ENCODE measurements at regions not wholly inside any gene's neighbourhood (a gene's known extent, or its start where the extent isn't known, plus 50 kb on each side); places are given as distances from the start of the nearest gene placed in this dataset.

DNA sequence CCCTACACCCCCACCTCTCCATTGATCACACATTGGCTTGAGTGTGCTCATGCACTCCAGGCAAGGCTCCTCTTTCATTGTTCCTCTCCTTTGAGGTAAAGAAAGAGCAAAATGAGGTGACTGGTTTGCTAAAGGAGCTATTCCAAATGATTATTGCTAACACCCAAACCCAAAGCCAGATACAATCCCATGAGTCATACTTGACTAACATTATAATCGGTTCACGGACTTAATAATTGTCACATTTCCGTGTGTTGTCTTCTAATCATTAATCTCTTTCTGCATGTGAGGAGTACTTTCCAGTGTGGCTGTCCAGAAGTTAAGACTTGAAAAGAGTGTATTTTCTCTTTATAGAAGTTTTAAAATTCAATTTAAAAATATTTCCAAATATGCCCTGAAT lies 174.3 kb upstream of the SFRP2 start:
- no CpG with 5 or more reads among the region's 3 CpGs for WGBS (ENCODE audit: extremely low coverage, insufficient read length, low lambda C conversion rate)
- Histone ChIP-seq H3K23ac (ENCODE audit: insufficient read length, low read depth, low read length) (no peak overlapping the region), H4K20me1 (ENCODE audit: control insufficient read depth, insufficient read depth, insufficient read length) (no peaks in the 10 kb centered on the region), H3K79me2 (ENCODE audit: insufficient read depth, low read length) (no peaks in the 10 kb centered on the region), H3K4me1 (ENCODE audit: insufficient read depth, low read length) (no peaks in the 10 kb centered on the region), H4K91ac (ENCODE audit: insufficient read length, low read depth, low read length) (no peak overlapping the region), H3T11ph (ENCODE audit: low read length) (no peak overlapping the region), H4K5ac (ENCODE audit: insufficient read length, low read depth, low read length) (no peak overlapping the region), H2BK120ac (ENCODE audit: low read depth, low read length, poor library complexity, severe bottlenecking) (no peak overlapping the region), H2BK15ac (ENCODE audit: low read depth, low read length) (no peak overlapping the region), H3K4me2 (ENCODE audit: insufficient read depth, insufficient read length, low read length) (no peak overlapping the region), H3K9ac (ENCODE audit: extremely low read depth, insufficient read length, low read length) (no peak overlapping the region), H3K4ac (ENCODE audit: low read depth, low read length) (no peak overlapping the region), H2BK12ac (ENCODE audit: insufficient read length, low read depth, low read length) (no peak overlapping the region), H3K23me2 (ENCODE audit: insufficient read length, low read depth, low read length, poor library complexity, severe bottlenecking) (no peaks in the 10 kb centered on the region), H2BK5ac (ENCODE audit: insufficient read length, low read length) (no peak overlapping the region), H3K79me1 (ENCODE audit: insufficient read depth, low read depth, low read length, poor library complexity, severe bottlenecking) (no peaks in the 10 kb centered on the region), H3K18ac (ENCODE audit: insufficient read length, low read depth, low read length) (no peak overlapping the region), H2BK20ac (ENCODE audit: low read depth, low read length, poor library complexity, severe bottlenecking) (no peak overlapping the region), H3K14ac (ENCODE audit: insufficient read depth, low read length) (no peak overlapping the region), H4K8ac (replicated peaks; ENCODE audit: insufficient read length, low read depth, low read length) (no peak overlapping the region), H2AFZ (ENCODE audit: low read length) (no peak overlapping the region), H3K9me3 (ENCODE audit: control insufficient read depth, low read depth, low read length) (no peaks in the 10 kb centered on the region), H3K27ac (ENCODE audit: insufficient read length, low read depth, low read length) (no peak overlapping the region), H2AK5ac (ENCODE audit: insufficient read length, low read length) (no peak overlapping the region), H3K56ac (ENCODE audit: insufficient read length, low read depth, low read length) (no peak overlapping the region), H3K27me3 (ENCODE audit: insufficient read depth, low read length) (no peaks in the 10 kb centered on the region)
- Mint-ChIP-seq H3K27me3 (ENCODE audit: low read depth) (no peaks in the 10 kb centered on the region), H3K27ac (no peak overlapping the region), H3K4me3 (no peak overlapping the region), H3K9me3 (peaks cover 3 to 4% of the 10 kb centered on the region in 2 experiments; a peak in 2 of 5 replicates), H3K4me1 (peaks cover 0 to 2% of the 10 kb centered on the region in 2 experiments; a peak in 1 of 4 replicates), H3K36me3 (ENCODE audit: insufficient read depth in 1 of 3, low read depth in 3 of 3) (peaks cover 0 to 4% (median 0%) of the 10 kb centered on the region in 3 experiments; a peak in 1 of 7 replicates)
- DNase-seq, result no peak
- TF ChIP-seq, protein P1, sequence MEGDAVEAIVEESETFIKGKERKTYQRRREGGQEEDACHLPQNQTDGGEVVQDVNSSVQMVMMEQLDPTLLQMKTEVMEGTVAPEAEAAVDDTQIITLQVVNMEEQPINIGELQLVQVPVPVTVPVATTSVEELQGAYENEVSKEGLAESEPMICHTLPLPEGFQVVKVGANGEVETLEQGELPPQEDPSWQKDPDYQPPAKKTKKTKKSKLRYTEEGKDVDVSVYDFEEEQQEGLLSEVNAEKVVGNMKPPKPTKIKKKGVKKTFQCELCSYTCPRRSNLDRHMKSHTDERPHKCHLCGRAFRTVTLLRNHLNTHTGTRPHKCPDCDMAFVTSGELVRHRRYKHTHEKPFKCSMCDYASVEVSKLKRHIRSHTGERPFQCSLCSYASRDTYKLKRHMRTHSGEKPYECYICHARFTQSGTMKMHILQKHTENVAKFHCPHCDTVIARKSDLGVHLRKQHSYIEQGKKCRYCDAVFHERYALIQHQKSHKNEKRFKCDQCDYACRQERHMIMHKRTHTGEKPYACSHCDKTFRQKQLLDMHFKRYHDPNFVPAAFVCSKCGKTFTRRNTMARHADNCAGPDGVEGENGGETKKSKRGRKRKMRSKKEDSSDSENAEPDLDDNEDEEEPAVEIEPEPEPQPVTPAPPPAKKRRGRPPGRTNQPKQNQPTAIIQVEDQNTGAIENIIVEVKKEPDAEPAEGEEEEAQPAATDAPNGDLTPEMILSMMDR (conservative IDR thresholded peaks at IDR 0.05), result no peak

Data from H9 (cell line).